ENCODE measurements at regions not wholly inside any gene's neighbourhood (a gene's known extent, or its start where the extent isn't known, plus 50 kb on each side); places are given as distances from the start of the nearest gene placed in this dataset.
"Not testable (repeated sequence)": the region's sequence is repeated elsewhere in the genome, so short reads cannot be mapped to it uniquely, and the experiment has no call there.

DNA sequence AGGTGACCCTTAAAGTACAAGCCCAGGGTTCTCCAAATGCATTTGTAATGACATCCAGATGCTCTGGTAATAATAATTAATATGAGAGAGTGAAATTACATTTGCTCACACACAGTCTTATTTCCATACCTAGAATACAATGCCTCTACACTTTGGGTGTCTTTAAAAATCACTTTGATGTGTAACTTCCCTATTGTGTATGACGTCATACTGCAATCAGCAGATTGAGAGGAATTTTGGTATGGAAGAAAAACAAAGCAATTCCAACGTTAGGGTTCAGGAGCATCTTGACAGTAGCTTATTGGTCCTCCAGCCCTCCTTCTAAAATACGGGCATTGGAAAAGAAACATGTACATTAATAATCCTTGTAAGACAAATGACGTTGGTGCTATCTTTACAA, 670.6 kb upstream of the ZNF385D start:
- no peaks in the 10 kb centered on the region for H3K9me3 ChIP-seq
- no peak overlapping the region for H3K27ac ChIP-seq
- H3K27me3 ChIP-seq (ENCODE audit: low read depth), result no peaks in the 10 kb centered on the region
- ATAC-seq (no peak), DNase-seq (no peak)
- no peaks in the 10 kb centered on the region for H3K4me1 ChIP-seq
- intact Hi-C loops (cut with DNase I), result no loop called here
- no peak overlapping the region for H3K4me3 ChIP-seq
- TF ChIP-seq, protein P1, sequence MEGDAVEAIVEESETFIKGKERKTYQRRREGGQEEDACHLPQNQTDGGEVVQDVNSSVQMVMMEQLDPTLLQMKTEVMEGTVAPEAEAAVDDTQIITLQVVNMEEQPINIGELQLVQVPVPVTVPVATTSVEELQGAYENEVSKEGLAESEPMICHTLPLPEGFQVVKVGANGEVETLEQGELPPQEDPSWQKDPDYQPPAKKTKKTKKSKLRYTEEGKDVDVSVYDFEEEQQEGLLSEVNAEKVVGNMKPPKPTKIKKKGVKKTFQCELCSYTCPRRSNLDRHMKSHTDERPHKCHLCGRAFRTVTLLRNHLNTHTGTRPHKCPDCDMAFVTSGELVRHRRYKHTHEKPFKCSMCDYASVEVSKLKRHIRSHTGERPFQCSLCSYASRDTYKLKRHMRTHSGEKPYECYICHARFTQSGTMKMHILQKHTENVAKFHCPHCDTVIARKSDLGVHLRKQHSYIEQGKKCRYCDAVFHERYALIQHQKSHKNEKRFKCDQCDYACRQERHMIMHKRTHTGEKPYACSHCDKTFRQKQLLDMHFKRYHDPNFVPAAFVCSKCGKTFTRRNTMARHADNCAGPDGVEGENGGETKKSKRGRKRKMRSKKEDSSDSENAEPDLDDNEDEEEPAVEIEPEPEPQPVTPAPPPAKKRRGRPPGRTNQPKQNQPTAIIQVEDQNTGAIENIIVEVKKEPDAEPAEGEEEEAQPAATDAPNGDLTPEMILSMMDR (IDR thresholded peaks at IDR 0.05), result no peak
- no peaks in the 10 kb centered on the region for H3K36me3 ChIP-seq

DNA sequence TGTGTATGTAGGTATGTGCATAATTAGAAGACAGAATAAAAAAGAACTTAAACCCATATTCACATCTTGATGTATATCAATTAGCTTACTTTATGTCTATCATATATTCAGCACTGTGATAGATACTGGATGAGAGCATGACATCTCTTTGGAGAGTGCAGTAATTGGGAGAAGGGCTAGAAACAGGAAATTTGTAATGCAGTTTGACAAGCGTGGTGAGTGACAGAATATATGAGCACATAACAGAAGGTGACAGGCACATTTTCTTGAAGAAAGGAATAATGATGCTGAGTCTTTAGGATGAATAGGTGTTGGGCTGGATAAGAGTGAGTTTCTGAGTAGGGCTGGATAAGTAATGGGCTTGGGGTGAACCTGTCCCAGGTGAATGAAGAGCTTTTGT, 680.3 kb upstream of the ZNF385D start:
- Histone ChIP-seq H3K36me3 (no peaks in the 10 kb centered on the region), H3K9me3 (no peaks in the 10 kb centered on the region), H3K27me3 (ENCODE audit: low read depth) (no peaks in the 10 kb centered on the region), H3K27ac (no peak overlapping the region), H3K4me1 (no peaks in the 10 kb centered on the region), H3K4me3 (no peak overlapping the region)
- TF ChIP-seq, protein P1 (IDR thresholded peaks at IDR 0.05), result no peak
- ATAC-seq, result no peak
- intact Hi-C loops (cut with DNase I), result no loop called here
- DNase-seq, result no peak

DNA sequence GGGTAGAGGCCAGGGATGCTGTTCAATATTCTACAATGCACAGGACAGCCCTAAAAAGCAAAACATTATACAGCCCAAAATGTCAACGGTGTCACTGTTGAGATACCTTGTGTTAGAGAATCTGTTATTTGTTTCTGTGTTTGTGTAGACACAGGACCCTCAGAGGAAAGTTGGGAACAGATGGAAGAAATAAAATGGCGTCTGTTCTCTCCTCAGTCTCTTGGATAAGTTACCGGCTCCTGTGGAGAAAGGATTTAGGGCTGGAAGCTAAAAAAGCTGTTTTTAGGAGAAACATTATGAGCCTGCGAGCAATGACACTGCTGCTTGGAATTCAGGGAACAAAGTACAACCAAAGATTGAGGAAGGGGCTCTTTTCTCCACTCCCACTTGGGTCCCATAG, 688.6 kb upstream of the ZNF385D start:
- H3K27me3 ChIP-seq (ENCODE audit: low read depth), result no peaks in the 10 kb centered on the region
- no peak overlapping the region for H3K4me3 ChIP-seq
- H3K4me1 ChIP-seq, result no peaks in the 10 kb centered on the region
- DNase-seq (no peak), ATAC-seq (no peak)
- intact Hi-C loops (cut with DNase I), result no loop called here
- no peaks in the 10 kb centered on the region for H3K36me3 ChIP-seq
- TF ChIP-seq, protein P1 (IDR thresholded peaks at IDR 0.05), result no peak
- no peak overlapping the region for H3K27ac ChIP-seq
- no peaks in the 10 kb centered on the region for H3K9me3 ChIP-seq

DNA sequence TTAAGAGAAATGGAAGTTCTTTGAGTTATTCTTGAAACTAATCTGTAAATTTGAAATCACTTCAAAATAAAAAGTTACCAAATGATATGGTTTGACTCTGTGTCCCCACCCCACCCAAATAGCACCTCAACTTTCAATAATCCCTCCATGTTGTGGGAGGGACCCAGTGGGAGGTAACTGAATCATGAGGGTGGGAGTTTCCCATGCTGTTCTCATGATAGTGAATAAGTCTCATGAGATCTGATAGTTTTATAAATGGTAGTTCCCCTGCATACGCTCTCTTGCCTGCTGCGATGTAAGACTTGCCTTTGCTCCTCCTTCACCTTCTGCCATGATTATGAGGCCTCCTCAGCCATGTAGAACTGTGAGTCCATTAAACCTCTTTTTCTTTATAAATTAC, 690.7 kb upstream of the ZNF385D start:
- no peak for ATAC-seq
- DNase-seq, result no peak
- Histone ChIP-seq H3K27me3 (ENCODE audit: low read depth) (no peaks in the 10 kb centered on the region), H3K36me3 (no peaks in the 10 kb centered on the region), H3K9me3 (no peaks in the 10 kb centered on the region), H3K4me1 (no peaks in the 10 kb centered on the region), H3K4me3 (no peak overlapping the region), H3K27ac (no peak overlapping the region)
- TF ChIP-seq, protein P1 (IDR thresholded peaks at IDR 0.05), result no peak
- intact Hi-C loops (cut with DNase I), result no loop called here

DNA sequence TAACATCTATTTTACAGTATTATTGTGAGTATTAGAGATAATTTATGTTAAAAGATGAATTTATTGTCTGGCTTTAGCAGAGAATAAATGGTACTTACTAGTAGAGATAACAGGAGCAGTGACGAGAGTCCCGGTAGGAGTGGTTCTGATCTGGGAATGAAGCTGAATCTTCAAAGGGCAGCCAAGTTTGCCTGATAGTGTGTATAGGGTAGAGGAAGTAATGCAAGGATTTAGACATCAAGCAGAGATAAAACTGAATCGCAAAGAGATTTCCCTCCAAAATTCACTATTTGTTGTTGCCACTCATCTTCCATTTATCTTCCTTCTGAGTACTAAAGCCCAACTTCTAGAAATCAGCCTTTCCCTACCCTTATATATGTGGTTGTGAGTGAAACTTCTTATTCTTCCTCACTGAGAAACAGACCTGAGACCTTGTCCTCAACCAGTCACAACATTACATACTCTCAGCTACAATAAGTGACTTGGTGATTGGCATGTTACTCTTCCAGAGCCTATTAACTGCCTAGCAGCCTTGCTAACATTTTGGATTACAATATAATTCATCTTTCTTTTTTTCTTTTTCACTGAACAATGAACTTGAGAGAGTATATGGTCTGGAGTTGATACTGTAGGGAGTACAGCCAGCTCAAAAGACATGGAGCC, 692.7 kb upstream of the ZNF385D start:
- intact Hi-C loops (cut with DNase I), result no loop called here
- no peaks in the 10 kb centered on the region for H3K9me3 ChIP-seq
- no peak overlapping the region for H3K4me3 ChIP-seq
- H3K27ac ChIP-seq, result no peak overlapping the region
- DNase-seq (no peak), ATAC-seq (no peak)
- H3K36me3 ChIP-seq, result no peaks in the 10 kb centered on the region
- TF ChIP-seq, protein P1 (IDR thresholded peaks at IDR 0.05), result no peak
- H3K4me1 ChIP-seq, result no peaks in the 10 kb centered on the region
- no peaks in the 10 kb centered on the region for H3K27me3 ChIP-seq (ENCODE audit: low read depth)

DNA sequence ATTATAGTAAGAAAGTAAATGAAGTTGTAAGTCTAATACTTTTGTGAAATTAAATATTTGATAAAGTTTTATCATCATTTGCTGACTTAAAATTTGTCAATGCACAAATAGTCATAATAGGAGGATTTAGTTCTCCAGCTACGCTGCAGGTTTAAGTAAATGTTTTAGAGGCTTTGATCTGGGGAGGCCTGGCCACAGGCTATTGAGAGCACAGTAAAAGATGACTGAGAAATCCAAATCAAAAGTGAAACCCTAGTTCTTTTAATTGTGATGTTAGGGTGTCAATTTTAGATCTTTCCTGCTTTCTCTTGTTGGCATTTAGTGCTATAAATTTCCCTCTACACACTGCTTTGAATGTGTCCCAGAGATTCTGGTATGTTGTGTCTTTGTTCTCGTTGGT, 694.3 kb upstream of the ZNF385D start:
- DNase-seq; H3K36me3 ChIP-seq; H3K4me3 ChIP-seq; H3K9me3 ChIP-seq; H3K27me3 ChIP-seq (ENCODE audit: low read depth); intact Hi-C loops (cut with DNase I); ATAC-seq; H3K4me1 ChIP-seq; H3K27ac ChIP-seq: not testable (repeated sequence)
